GM19324 (cell line): ENCODE measurements at regions not wholly inside any gene's neighbourhood (a gene's known extent, or its start where the extent isn't known, plus 50 kb on each side); places are given as distances from the start of the nearest gene placed in this dataset.

Experiments used
- ATAC-seq: cut with Tn5 transposase; IDR thresholded peaks from one replicate; pipeline ENCODE4 v1.9.1; 2021; ENCODE audit warnings: mild to moderate bottlenecking, moderate library complexity; ENCODE audit not compliant: unreplicated experiment, low FRiP score

DNA sequence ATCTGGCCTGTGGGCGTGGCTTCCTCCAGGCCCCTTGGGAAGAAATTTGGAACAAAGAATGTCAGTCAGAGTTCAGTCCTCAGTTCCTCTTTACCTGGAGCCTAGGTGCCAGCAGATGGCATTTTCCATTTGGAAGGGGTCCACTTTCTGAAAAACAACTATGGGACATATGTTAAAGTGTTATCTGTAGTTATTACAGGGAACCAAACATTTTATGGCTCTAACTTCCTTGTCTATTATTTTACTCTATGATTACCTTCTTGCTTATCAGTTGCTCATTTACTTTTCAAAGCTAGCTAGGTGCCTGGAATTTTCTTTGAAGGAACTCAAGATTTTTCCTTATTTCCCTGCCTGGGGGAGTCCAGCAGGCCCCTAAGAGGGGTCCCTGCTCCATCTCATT is 159.8 kb upstream of the PUDP start:
- ATAC-seq = no peak

DNA sequence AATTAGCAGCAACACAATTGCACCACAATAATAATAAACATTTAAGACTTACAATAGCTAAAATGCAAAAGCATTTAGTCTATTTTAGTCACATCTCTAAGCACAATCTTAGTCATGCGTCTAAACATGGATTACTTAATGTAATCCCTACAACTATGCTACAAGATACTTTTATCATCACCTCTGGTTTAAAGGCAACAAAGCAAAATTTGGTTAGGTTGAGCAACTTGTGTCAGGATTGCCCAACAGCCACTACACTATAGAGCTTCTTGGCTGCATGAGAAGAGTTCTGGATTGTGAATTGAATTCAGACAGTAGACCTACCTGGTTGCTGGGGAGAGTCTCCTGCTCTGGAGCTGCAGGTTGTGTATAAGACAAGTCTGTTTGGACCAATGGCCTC is 146.5 kb upstream of the PUDP start:
- ATAC-seq = no peak

DNA sequence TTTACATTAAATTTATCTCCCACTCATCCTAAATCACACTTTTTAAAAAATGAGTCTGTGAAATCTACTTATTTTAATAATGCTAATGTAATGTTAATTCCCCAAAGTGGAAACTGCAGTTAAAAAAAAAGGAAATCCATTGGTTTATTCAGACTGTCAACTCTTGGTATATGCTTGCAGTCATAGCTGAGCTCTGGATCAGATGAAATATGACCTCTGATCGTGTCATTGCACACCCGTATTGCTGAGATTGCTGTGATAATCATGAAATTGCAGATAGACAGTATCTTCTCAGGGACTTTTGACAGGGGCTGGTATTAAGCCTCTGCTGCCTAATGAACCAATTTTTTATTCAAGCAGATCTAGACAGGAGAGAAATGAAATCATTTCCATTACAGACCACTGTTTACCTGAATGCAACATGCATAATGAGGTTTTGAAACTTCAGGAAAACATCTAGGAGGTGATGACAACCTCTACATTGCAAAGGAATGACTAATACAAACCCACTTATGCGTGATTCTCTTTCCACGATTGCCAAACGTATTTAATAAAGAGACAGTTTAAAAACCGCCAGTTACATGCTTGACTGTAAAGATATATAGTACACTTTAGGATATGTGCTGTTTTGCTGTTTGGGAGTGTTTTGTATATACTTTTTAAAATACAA is 138.3 kb upstream of the PUDP start:
- ATAC-seq = no peak

DNA sequence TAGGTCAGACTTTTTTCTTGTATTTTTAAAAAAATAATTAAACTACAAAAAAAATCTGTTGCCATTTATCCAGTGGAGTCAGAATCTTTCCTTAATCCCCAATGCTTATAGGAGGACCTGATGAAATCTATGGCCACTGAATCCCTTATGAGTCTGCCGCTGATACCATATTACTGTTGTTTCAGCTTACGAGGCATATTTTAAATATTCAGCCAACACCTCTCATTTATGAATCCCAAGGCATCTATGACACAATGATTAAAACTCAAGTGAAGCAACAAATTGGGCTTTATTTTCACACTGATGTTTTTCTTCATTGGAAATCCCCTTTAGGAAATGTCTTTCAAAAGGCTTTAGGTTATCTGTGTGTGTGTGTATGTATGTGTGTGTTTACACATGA is 137.8 kb upstream of the PUDP start:
- ATAC-seq = no peak

DNA sequence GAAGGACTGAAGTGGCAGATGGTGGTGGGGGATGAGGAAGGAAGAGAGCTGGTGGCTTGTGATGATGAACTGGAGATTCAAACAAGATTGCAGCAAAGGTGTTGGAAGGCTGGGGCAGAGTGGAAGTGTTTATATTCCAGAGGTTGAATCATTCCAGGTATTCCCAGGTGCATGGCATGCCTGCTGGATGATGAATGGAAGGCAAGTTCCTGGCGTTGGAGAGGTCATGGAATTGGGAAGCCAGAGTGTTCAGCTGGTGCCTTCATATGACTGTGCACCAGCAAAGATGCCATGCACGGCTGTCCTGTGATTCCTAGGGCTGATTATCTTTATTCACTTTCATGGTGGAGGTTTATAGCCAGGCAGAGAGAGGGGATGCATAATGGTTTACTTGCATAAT is 135.8 kb upstream of the PUDP start:
- no peak for ATAC-seq

DNA sequence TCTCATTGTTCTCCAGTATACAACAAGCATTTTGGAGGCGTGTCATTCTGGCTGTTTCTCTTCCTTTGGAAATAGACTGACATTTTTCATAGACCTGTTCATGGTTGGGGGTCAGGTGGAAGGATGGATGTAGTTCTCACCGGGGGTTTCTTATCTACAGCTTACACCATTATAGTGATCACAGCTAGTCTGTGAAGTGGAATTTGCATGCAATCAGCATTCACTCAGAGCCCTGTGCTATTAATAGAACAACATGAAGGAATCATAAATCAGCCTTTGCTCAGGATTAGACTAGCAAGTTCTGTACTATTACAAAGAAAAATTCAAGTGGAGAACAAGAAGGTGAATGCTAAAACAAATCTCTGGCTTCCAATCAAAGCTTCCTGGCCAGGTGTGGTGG is 132.6 kb upstream of the PUDP start:
- ATAC-seq = no peak

DNA sequence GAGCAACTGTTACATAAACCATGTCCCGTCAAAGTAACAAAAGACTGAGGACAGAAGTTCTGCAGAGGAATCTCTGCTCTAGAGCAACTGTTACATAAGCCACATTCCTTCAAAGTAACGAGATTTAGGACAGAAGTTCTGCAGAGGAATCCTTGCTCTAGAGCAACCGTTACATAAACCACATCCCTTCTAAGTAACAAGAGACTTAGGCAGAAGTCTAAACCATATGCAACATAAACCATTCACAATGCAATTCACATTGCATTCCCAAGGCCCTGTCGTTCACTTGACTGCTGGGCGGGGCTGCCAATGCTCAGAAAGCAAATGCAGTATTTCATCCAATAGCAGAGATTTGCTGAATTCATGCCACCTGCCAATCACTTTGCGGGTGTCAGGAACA is 124.4 kb upstream of the PUDP start:
- ATAC-seq = no peak

DNA sequence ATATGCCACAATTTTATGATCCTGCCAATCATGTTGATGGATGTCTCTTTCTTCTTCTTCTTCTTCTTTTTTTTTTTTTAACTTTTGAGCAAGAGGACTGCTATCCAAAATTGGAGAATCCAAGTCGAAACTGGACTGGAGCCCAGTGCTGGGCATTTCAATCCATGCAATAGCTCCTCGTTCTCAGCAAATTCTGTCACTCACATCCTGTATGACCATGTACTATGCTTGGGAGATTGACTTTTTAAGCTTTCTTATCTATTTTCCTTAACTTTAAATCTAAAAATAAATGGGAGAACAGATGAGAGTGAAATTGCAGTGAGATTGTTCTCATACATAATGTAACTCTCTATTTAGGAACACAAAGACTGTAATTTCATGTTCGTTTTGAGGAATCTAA is 123.0 kb upstream of the PUDP start:
- no peak for ATAC-seq

DNA sequence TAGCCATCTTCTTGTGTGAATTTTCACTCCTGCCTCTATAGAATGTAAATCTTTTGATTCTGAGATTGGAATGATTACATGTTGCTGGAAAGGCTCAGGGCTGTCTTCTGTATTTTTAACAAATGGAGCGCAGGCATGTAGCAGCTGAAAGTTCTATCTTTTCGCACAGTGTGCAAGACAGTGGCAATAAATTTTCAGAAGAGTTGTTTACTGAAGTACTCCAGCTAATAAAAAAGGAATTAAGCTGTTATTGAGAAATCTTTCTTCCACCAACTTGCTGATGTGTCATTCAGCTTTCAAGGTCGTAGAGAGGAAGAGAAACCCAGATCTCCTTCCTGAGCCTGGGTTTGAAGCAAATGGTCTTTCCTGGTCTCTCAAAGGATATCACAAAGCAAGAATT is 122.0 kb upstream of the PUDP start:
- ATAC-seq = no peak

DNA sequence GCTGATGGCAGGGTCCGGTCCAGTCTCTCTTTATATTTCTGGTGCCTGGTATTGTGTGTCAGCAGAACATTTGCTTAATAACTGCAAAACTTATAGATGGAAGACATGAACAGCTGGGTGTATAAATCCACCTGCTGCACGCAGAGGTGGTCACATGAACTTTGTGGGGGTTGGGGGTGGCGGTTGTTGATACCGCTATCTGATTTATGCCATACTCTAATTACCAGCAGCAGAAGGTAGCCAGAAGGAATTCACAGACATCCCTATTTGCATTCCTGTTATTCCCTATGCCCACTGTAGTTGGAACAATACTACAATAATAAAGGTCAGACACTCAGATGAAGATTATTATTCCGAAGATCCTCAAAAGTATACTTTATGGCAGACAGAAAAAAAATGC is 121.6 kb upstream of the PUDP start:
- no peak for ATAC-seq

DNA sequence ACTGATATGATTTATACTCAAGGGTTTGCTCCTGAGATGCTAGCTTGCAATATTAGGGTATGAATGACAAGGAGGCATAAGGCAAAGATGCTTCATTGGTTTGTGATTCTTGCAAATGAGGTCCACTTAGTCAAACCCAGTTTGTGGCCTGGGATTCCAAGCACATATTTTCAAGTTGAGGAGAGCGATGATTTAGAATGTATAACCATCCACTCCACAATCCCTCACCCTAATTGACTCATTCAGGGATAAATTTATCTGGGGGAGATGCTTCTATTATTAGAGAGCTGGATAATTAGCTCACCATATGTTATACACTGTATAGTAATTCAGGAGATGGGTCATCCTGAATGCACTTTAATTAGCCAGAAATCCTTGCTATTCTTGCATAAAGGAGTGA is 118.3 kb upstream of the PUDP start:
- no peak for ATAC-seq

DNA sequence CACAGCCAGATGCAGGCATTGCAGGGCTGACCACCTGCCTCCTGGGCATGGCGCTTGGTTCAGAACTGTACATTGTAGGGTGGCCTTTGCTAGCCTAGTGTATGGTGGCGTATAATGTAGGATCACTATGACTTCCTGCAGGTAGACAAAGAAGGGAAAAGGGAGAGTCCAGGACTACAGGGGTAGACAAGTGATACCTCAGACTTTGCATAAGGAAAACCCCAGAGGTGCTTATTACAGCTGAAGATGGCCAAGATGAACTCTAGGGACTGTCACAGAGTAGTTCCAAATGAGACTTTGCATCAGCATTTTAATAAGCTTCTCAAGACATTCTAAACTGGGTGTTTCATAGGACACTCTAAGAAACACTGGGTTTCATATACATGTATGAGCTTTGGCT is 116.4 kb upstream of the PUDP start:
- ATAC-seq = peak; percentile 44

DNA sequence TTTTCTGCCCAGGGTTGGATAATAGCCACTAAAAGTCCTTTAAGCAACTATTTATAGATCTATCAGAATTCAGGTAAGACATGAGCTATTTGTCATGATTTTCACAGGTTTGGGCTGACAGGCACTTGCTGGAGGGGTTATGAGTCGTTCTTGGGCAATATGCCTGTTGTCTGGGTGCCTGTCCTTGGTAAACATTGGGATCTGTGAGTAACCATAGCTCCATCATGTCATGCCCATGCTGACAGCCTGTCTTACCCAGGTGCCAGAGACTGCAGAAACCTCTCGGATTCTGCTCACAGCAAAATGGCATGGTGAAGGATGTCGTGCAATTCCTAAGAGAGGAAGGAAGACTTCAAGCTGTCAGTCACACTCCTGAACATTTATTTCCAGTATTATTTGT is 116.0 kb upstream of the PUDP start:
- no peak for ATAC-seq

DNA sequence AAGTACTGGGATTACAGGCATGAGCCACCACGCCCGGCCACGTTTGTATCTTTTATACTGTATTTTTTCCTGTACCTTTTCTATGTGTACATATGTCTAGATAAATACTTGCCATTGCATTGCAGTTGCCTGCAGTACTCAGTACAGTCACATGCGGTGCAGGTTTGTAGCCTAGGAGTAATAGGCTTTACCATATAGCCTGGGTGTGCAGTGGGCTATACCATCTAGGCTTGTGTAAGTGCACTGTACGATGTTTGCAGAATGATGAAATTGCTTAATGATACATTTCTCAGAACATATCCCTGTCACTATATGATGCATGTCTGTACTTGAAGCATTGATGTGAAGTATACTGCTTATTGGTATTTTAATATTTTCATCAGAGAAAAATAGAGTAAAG is 115.4 kb upstream of the PUDP start:
- ATAC-seq = no peak

DNA sequence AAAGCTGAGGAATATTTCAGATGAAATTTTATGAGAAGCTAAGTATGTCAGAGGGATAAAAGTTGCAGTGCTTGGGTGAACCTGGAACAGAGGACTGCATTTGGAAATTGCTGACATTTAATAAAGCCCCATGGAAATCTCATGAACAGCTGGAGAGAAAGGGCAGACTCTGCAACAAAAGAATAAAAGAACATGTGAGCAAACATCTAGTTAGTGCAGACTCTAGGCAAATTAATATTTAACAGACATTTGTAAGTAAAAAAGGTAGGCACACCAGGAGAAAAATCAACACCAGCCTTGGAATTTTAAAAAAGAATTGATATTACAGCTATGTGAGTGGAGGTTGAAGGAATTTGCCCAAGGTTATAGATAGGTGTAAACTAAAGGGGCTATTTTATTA is 114.6 kb upstream of the PUDP start:
- ATAC-seq = no peak

DNA sequence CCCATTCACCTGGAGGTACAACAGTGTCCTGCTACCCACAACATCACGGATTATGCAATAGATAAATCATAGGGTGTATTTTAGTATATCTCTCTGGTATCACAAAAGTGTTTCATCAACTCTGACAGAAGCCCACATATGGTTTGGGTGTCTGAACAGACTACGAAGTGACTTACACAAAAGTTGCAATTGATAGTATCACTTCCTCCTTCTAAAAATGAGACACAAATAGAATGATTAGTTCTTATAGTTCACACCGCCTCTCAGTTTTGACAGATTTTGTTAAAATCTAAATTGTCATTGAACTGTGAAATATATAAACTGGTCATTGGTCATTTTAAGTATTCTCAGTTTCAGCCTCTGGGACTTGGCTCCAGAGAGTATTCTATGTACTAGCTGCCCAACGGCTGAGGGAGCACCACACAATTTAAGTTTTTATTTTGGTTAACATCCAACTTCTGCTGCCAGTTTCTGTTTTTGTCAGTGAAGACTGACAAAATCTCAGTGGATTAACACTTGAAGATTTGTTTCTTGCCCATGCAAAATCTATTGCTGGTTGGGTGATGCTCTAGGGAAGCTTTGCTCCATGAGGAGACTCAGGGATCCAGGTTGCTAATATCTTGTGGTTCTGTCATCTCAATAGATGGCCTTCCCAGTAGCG is 113.8 kb upstream of the PUDP start:
- ATAC-seq = peak; percentile 88

DNA sequence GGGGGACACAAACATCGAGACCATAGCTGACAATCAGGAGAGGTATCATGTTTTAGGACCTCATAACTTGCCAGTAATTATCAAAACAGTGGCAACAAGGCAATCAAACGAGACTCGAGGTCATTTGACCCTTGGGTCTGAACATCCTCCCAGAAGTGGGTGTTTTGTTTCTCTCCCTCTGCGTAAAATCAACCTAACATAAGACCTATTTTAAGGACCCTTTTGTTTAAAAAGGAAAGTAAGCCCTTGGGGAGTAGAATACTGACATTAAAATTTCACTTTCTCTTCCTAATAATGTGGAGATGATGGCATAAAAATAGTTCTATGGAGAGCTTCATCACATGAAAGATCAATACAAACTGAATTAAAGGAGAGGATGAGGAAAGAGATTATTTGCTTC is 106.2 kb upstream of the PUDP start:
- no peak for ATAC-seq

DNA sequence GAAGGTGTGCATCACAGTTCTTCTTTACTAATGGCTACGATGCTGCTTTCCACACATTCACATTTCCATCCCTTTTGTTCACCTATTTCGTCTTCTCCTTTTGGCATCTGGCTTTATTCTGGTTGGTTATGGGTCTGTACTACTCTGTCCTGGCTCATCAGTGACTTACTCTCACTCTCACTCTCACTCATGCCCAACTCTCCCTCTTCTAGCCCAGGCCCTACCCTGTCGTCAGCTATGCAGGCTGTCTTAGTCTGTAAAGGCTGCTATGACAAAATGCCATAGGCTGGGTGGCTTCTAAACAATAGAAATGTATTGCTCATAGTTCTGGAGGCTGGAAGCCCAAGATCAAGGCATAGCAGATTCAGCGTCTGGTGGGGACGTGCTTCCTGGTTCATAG is 105.6 kb upstream of the PUDP start:
- ATAC-seq = no peak

DNA sequence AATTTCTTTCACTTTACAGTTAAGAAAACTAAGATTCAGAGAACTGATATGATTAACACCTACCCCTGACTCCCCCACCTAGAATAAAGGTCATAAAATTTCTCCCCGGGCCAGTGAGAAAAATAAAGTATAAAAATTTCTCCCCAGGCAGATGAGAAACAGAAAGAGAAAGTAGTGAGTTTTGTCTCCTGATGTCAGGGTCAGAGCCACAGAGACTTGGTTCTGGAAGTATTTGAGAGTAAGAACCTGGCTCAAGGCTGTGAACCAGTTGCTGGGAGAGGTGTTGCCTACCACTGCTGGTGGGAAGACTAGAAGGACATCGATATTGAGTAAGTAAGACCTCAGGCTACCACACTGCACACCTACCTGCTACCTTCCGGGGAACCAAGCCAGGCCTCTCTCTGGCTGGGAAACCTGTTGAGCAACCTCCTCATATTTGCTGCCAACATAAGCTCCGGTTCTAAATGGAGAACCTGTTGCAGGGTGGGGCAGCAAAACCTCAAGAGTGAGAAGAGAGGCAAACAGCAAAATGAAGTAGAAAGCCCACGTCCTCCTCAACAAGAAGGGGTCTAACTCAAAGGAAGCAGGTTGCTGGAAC is 104.2 kb upstream of the PUDP start:
- ATAC-seq = no peak

DNA sequence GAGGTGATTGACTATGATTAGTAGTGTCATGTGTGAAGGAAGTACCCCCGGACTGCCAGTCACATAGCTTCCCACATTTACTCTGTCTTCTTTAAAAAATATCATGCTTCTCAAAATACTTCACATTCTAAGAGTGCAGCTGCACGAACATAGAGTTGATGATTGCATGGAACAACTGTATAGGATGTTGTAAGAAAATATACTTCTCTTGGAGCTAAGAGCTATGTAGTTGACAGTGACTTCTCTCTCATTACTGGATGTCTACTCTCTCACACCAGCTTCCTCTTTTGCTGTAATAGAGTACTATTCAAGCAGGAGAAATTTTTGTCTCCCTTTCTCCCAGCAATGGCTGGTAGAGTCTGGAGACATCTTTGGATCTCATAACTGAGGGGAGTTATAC is 99.4 kb upstream of the PUDP start:
- ATAC-seq = no peak

DNA sequence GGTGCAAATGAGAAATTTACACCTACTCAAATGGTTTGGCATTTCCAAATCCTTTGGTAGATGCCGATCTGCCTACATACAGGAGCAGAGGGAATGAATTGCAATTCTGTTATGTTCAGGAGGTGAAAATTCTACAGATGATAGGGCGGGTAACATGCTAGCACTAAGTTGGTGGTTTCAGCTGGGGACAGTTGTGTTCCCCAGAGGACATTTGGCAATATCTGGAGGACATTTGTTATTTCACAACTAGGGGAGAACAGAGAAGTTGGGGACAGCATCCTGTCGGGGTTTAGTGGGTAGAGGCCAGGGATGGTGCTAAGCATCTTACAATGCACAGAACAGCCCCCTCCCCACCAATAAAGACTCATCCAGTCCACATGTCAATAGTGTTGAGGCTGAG is 96.5 kb upstream of the PUDP start:
- ATAC-seq = no peak

DNA sequence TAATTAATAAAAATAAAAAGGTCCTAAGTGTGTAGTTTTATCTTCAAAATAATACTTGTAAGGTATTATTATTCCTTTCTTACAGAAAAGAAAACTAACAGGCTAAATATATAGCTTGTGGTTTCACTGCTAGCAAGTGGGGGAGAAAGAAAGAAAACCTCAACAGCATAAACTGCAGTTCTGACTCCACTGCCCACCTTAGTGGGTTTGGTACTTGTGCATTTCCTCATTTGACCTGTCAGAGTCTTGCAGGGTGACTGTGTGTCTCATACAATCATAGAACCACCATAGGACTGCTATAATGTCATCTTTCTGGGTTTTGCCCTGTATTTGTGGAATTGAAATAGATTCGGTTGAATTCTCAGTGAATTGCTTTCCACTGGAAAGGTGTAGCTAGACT is 94.7 kb upstream of the PUDP start:
- peak; percentile 89 for ATAC-seq
